SK-N-SH (cell line): ENCODE measurements at regions not wholly inside any gene's neighbourhood (a gene's known extent, or its start where the extent isn't known, plus 50 kb on each side); places are given as distances from the start of the nearest gene placed in this dataset.
A peak's percentile ranks its signal among the peaks of the same experiment; 100 is the strongest.

Source experiments
- CHD2 ChIP-seq: fragments of 150-350 bp; IDR thresholded peaks from 2 replicates; pipeline ENCODE4 v1.6.1; 2018; ENCODE audit warnings: low read length; ENCODE audit not compliant: partially characterized antibody
- EP300 ChIP-seq, 2 experiments: IDR thresholded peaks; 2 replicates each; pipeline versions ENCODE4 v1.4.0 to v1.6.1; 2012; ENCODE audit warnings: borderline replicate concordance in 1 of 2, low read depth in 1 of 2, low read length in 1 of 2
- EZH2phosphoT487 ChIP-seq: fragments of 200-600 bp; sonication (generic); IDR thresholded peaks from 2 replicates; pipeline ENCODE4 v1.6.1; 2017; ENCODE audit warnings: low read depth, mixed run types, mild to moderate bottlenecking, antibody characterized with exemption, moderate library complexity, borderline replicate concordance
- FOXM1 ChIP-seq: IDR thresholded peaks from 2 replicates; pipeline ENCODE4 v1.4.0; 2012; ENCODE audit warnings: low read depth, mild to moderate bottlenecking
- JUND ChIP-seq: IDR thresholded peaks from 2 replicates; pipeline ENCODE4 v1.4.0; 2012
- NFIC ChIP-seq: IDR thresholded peaks from 2 replicates; pipeline ENCODE4 v1.4.0; 2012; ENCODE audit warnings: borderline replicate concordance
- RCOR1 ChIP-seq: fragments of 150-350 bp; IDR thresholded peaks from 2 replicates; pipeline ENCODE4 v1.6.1; 2017; ENCODE audit warnings: antibody characterized with exemption, low read length
- RFX5 ChIP-seq: IDR thresholded peaks from 2 replicates; pipeline ENCODE4 v1.6.1; 2012; ENCODE audit warnings: mild to moderate bottlenecking, improper control_type of control experiment, low read length
- RXRA ChIP-seq: IDR thresholded peaks from 2 replicates; pipeline ENCODE4 v1.4.0; 2012; ENCODE audit warnings: low read depth, mild to moderate bottlenecking, borderline replicate concordance
- SIN3A ChIP-seq: IDR thresholded peaks from 2 replicates; pipeline ENCODE4 v1.6.1; 2012; ENCODE audit warnings: low read depth, mild to moderate bottlenecking, low read length, moderate library complexity, borderline replicate concordance
- TAF1 ChIP-seq: IDR thresholded peaks from 2 replicates; pipeline ENCODE4 v1.6.1; 2012; ENCODE audit warnings: low read depth, mild to moderate bottlenecking, low read length, moderate library complexity, borderline replicate concordance
- TF ChIP-seq, protein P1 (sequence below): fragments of 200-600 bp; sonication (generic); IDR thresholded peaks from 2 replicates; pipeline ENCODE4 v1.6.1; 2017; ENCODE audit warnings: antibody characterized with exemption, mild to moderate bottlenecking, moderate library complexity
- TF ChIP-seq, protein P2 (sequence below): IDR thresholded peaks from 2 replicates; pipeline ENCODE4 v1.4.0; 2012; ENCODE audit warnings: low read depth

DNA sequence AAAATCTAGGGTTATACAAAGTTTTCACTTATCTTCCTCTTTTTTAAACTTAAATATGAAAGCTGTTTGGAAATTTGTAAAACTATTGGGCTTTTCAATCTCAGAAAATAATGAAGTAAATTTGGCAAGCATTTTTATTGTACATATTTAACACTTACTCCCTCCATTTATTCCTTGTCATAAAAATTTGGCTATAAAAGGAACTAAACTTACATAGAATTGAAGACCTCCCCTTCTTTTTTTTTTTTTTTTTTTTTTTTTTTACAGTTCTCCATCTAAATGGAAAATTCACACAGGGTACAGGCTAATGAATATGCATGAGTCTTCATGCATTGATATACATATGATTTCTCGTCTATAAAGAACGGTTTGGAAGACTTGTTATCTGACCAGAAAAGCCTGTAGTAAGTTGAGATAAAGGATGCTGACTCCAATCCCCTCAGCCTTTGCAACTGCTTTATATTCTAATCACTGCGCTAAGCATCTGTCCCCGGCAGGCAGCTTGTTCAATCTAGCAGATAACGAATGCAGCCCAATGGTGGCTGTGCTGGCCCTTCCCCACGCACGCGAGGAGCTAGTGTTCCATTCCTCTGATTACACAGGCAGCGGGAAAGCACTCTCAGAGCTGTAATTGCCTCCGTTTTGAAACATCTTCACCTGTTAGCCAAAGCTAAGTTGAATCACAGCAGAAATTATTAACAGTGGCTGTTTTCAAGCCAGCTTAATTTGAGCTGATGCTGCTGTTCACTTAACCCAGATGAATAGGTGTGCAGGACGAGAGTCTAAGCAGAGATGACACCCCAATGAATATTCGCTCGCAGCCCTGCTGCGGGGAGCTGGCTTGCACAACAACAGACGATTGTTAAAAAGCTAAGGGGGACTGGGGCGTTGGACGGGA lies 453.8 kb upstream of the ZNF608 start:
- TF ChIP-seq TAF1, result no peak
- TF ChIP-seq, protein P1, sequence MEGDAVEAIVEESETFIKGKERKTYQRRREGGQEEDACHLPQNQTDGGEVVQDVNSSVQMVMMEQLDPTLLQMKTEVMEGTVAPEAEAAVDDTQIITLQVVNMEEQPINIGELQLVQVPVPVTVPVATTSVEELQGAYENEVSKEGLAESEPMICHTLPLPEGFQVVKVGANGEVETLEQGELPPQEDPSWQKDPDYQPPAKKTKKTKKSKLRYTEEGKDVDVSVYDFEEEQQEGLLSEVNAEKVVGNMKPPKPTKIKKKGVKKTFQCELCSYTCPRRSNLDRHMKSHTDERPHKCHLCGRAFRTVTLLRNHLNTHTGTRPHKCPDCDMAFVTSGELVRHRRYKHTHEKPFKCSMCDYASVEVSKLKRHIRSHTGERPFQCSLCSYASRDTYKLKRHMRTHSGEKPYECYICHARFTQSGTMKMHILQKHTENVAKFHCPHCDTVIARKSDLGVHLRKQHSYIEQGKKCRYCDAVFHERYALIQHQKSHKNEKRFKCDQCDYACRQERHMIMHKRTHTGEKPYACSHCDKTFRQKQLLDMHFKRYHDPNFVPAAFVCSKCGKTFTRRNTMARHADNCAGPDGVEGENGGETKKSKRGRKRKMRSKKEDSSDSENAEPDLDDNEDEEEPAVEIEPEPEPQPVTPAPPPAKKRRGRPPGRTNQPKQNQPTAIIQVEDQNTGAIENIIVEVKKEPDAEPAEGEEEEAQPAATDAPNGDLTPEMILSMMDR, result no peak
- no peak for TF ChIP-seq RXRA
- no peak for TF ChIP-seq NFIC
- TF ChIP-seq CHD2, result peak; percentile 75
- no peak for TF ChIP-seq SIN3A
- TF ChIP-seq EZH2phosphoT487, result no peak
- TF ChIP-seq JUND, result no peak
- TF ChIP-seq RFX5, result no peak
- TF ChIP-seq RCOR1, result peak; percentile 81; the same call in 1 of the 2 replicates
- TF ChIP-seq FOXM1, result no peak
- peak in 1 of 2 experiments; percentile 81; a peak in 2 of 4 replicates for TF ChIP-seq EP300 (IDR thresholded peaks at IDR 0.05; ENCODE audit: borderline replicate concordance in 1 of 2, low read depth in 1 of 2, low read length in 1 of 2)
- TF ChIP-seq, protein P2, sequence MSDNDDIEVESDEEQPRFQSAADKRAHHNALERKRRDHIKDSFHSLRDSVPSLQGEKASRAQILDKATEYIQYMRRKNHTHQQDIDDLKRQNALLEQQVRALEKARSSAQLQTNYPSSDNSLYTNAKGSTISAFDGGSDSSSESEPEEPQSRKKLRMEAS, result no peak
